DOHH2 (cell line): ENCODE measurements at regions not wholly inside any gene's neighbourhood (a gene's known extent, or its start where the extent isn't known, plus 50 kb on each side); places are given as distances from the start of the nearest gene placed in this dataset.

Experiments
- EZH2phosphoT487 ChIP-seq: fragments of 200-600 bp; sonication (generic); IDR thresholded peaks from 2 replicates; pipeline ENCODE4 v1.6.1; 2017; ENCODE audit warnings: borderline replicate concordance, mild to moderate bottlenecking, antibody characterized with exemption, low read length, moderate library complexity, mixed read lengths
- TF ChIP-seq, protein P1 (sequence below): fragments of 200-600 bp; sonication (generic); IDR thresholded peaks from one replicate; pipeline ENCODE4 v1.5.1; 2014; ENCODE audit warnings: antibody characterized with exemption, mild to moderate bottlenecking, low read depth, low read length; ENCODE audit not compliant: poor library complexity, severe bottlenecking

DNA sequence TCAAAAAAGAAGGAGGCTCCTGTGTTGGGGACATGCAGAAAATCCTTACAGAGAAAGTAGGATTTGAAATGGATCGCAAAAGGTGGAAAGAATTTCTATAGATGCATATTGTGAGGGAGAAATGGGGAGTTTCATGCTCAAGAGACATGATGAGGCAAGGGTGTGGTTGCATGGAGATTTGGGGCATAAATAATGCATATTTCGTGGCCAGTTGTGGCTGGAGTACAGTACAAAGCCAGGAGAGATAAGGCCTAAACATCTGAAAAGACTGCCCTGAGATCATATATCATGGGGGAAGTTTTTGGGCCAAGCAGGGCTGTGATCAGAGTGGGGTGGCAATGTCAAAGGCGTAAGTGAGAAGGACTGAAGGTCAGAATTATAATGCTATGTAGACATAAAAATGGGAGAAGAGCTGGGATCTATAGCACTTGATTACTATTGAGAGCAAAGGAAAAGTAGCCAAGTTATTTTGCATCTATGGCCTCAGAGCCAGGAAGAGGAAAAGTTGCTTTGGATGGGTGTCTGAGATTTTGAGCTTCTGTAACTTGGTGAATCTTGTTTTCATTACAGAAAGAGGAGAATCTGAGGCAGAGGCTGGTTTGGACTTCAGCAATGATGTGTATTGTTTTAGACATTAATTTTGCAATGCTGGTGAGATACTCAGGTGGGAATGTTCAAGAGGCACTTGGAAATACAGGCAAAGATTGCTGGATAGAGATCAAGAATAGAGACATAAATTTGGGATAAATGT lies 166.6 kb downstream of the INHBA start:
- TF ChIP-seq, protein P1, sequence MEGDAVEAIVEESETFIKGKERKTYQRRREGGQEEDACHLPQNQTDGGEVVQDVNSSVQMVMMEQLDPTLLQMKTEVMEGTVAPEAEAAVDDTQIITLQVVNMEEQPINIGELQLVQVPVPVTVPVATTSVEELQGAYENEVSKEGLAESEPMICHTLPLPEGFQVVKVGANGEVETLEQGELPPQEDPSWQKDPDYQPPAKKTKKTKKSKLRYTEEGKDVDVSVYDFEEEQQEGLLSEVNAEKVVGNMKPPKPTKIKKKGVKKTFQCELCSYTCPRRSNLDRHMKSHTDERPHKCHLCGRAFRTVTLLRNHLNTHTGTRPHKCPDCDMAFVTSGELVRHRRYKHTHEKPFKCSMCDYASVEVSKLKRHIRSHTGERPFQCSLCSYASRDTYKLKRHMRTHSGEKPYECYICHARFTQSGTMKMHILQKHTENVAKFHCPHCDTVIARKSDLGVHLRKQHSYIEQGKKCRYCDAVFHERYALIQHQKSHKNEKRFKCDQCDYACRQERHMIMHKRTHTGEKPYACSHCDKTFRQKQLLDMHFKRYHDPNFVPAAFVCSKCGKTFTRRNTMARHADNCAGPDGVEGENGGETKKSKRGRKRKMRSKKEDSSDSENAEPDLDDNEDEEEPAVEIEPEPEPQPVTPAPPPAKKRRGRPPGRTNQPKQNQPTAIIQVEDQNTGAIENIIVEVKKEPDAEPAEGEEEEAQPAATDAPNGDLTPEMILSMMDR = no peak
- no peak for TF ChIP-seq EZH2phosphoT487
